Endothelial cell (in vitro differentiated cells): ENCODE measurements at regions not wholly inside any gene's neighbourhood (a gene's known extent, or its start where the extent isn't known, plus 50 kb on each side); places are given as distances from the start of the nearest gene placed in this dataset.

Source experiments
- DNase-seq: peaks from one replicate; pipeline ENCODE4 v3.0.0; 2021; ENCODE audit warnings: low spot score
- H3K27ac Mint-ChIP-seq: one replicate; pipeline ENCODE4 v1.8.0; 2021; ENCODE audit warnings: mixed read lengths, inconsistent platforms; ENCODE audit not compliant: unreplicated experiment
- H3K27me3 Mint-ChIP-seq: one replicate; pipeline ENCODE4 v1.8.0; 2021; ENCODE audit warnings: mild to moderate bottlenecking, moderate library complexity, mixed read lengths, inconsistent platforms; ENCODE audit not compliant: unreplicated experiment
- H3K36me3 Mint-ChIP-seq: one replicate; pipeline ENCODE4 v1.8.0; 2021; ENCODE audit warnings: mild to moderate bottlenecking, low read depth, mixed read lengths, inconsistent platforms; ENCODE audit not compliant: unreplicated experiment
- H3K4me1 Mint-ChIP-seq: one replicate; pipeline ENCODE4 v1.8.0; 2021; ENCODE audit warnings: mild to moderate bottlenecking, mixed read lengths, inconsistent platforms; ENCODE audit not compliant: unreplicated experiment
- H3K4me3 Mint-ChIP-seq: one replicate; pipeline ENCODE4 v1.8.0; 2021; ENCODE audit warnings: mild to moderate bottlenecking, mixed read lengths, inconsistent platforms; ENCODE audit not compliant: unreplicated experiment
- H3K9me3 Mint-ChIP-seq: one replicate; pipeline ENCODE4 v1.8.0; 2021; ENCODE audit warnings: mixed read lengths, inconsistent platforms; ENCODE audit not compliant: unreplicated experiment
- TF ChIP-seq, protein P1 (sequence below): fragments of 200-600 bp; sonication (generic); IDR thresholded peaks from one replicate; pipeline ENCODE4 v1.5.0; 2021; ENCODE audit warnings: antibody characterized with exemption; ENCODE audit not compliant: unreplicated experiment

DNA sequence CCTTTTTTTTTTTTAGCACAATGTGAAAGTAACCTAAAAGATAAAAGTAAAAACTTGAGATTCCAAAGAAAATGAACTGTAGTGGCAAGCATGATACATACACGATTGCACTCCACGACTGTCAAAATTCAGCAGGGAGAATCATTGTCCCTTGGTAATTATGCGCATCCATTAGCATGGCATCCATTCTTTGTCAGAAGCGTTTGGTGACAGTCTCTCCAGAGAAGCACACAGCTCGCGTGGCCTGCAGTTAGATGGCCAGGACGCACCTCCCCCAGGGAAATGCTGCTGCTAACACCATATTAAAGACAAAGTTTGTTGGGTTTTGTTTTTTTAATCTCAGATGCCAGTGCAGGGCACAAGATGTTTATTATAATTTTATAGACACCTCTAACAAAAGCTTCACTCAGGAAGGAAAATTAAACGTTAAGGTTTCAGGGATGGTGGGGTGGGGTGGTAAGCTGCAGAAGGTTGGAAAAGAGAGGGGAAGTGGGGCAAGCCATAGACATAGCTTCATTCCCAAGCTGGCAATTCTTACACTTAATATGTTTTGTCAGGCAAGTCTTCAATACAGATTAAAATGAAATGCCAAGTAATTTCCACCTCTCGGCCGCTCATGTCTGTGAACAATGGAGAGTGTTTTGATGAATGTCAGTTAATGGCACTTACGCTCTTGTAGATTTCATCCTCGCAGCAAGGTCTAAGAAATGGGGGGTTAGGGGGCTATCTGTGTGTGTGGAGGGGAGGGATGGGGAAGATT is 142.8 kb upstream of the TOPAZ1 start:
- no peaks in the 10 kb centered on the region for H3K4me1 Mint-ChIP-seq
- H3K36me3 Mint-ChIP-seq: no peaks in the 10 kb centered on the region
- H3K4me3 Mint-ChIP-seq: no peak overlapping the region
- no peaks in the 10 kb centered on the region for H3K9me3 Mint-ChIP-seq
- TF ChIP-seq, protein P1, sequence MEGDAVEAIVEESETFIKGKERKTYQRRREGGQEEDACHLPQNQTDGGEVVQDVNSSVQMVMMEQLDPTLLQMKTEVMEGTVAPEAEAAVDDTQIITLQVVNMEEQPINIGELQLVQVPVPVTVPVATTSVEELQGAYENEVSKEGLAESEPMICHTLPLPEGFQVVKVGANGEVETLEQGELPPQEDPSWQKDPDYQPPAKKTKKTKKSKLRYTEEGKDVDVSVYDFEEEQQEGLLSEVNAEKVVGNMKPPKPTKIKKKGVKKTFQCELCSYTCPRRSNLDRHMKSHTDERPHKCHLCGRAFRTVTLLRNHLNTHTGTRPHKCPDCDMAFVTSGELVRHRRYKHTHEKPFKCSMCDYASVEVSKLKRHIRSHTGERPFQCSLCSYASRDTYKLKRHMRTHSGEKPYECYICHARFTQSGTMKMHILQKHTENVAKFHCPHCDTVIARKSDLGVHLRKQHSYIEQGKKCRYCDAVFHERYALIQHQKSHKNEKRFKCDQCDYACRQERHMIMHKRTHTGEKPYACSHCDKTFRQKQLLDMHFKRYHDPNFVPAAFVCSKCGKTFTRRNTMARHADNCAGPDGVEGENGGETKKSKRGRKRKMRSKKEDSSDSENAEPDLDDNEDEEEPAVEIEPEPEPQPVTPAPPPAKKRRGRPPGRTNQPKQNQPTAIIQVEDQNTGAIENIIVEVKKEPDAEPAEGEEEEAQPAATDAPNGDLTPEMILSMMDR: no peak
- peaks cover 1% of the 10 kb centered on the region for H3K27me3 Mint-ChIP-seq
- no peak for DNase-seq
- H3K27ac Mint-ChIP-seq: no peak overlapping the region

DNA sequence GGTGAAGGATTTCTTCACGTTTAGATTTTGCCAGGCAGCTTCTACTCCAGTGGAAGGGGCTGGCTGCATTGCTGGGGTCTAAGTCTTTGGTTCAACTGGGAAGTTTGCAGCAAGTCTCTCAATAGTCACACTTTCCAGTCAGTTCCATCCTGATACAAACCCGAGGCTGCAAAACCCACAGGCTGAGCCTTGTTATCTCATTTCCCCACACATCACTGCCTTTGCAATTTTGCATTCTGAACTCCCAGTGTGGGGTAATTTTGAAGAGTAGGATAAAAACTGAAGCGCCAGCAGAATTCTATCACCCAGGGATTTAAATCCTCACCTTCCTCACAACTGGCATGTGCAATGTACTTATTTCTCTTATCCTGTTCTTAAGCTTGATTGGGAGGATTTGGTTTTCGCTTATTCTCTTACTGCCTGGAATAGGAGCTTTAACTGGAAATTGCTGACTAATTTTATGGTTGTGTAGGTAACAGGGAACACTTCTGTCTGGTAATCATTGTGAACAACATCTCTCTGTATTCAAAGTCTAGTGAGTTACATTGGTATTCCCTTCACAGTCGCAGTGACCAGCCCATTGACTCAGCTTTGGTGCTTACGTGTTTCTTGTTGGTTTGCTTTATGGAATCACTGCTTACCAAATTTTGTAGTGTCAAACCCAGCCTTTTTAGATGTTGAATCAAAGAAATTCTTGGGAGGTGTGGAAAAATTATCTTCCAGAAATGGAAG is 142.0 kb upstream of the TOPAZ1 start:
- TF ChIP-seq, protein P1: no peak
- no peak overlapping the region for H3K4me3 Mint-ChIP-seq
- no peak overlapping the region for H3K27ac Mint-ChIP-seq
- DNase-seq: no peak
- H3K9me3 Mint-ChIP-seq: no peaks in the 10 kb centered on the region
- no peaks in the 10 kb centered on the region for H3K4me1 Mint-ChIP-seq
- H3K36me3 Mint-ChIP-seq: no peaks in the 10 kb centered on the region
- peaks cover 1% of the 10 kb centered on the region for H3K27me3 Mint-ChIP-seq

DNA sequence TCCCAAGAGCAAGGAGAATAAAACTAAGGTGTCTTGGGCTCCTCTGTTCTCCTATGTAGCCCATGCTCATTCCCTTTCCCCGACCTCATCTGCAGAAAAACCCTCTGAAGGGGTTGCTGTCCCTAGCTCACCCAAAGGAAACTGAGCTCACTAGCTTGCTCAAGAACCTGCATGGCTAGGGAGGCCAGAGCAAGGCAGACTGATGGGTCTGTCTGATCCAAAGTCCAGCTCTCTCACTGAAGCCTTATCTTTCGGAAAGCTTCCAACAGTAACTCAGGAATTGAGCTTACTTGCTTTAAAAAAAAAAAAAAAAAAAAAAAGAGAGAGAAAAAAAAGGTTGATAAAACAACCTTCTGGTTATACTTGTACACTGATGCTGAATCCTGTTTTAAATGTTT is 141.4 kb upstream of the TOPAZ1 start:
- no peak for DNase-seq
- Mint-ChIP-seq H3K9me3 (no peaks in the 10 kb centered on the region), H3K4me1 (no peaks in the 10 kb centered on the region), H3K4me3 (no peak overlapping the region), H3K27ac (no peak overlapping the region), H3K27me3 (peaks cover 1% of the 10 kb centered on the region), H3K36me3 (no peaks in the 10 kb centered on the region)
- TF ChIP-seq, protein P1: no peak

DNA sequence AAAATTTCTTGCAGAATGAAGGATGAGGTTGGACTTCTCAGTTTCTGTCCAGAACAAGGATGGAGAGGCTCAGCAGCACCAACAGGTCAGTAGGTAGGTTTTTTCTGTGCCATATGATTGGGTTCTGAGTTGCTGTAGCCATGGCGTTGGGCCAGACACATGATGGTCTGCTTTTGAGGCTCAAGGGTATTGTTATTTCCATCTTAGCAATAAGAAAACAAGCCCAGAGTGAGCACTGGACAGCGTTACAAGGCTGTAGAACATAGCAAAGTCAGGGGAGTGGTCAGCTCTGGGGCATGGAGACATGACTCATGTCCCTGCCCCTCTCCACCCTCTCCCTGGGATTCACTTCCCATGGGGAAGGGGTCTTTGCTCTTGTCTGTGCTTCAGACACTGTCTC is 137.6 kb upstream of the TOPAZ1 start:
- Mint-ChIP-seq H3K36me3 (no peaks in the 10 kb centered on the region), H3K4me3 (no peak overlapping the region), H3K9me3 (no peaks in the 10 kb centered on the region), H3K27me3 (peaks cover 1% of the 10 kb centered on the region), H3K4me1 (no peaks in the 10 kb centered on the region), H3K27ac (no peak overlapping the region)
- no peak for DNase-seq
- TF ChIP-seq, protein P1: no peak
